HCT116 (cell line): ENCODE measurements at regions not wholly inside any gene's neighbourhood (a gene's known extent, or its start where the extent isn't known, plus 50 kb on each side); places are given as distances from the start of the nearest gene placed in this dataset.

Experiments used
- ATF3 ChIP-seq: IDR thresholded peaks from 2 replicates; pipeline ENCODE4 v1.6.1; 2012
- CTCF ChIP-seq, 3 experiments: fragments of 200-600 bp in 1 of 3; sonication (generic) in 1 of 3; IDR thresholded peaks in 2 of 3; conservative IDR thresholded peaks in 1 of 3; 2 replicates each; pipeline ENCODE4 v1.5.1; 2012 to 2017; ENCODE audit warnings: low read depth in 2 of 3, low read length in 2 of 3, antibody characterized with exemption in 1 of 3, borderline replicate concordance in 1 of 3, control low read depth in 1 of 3, mild to moderate bottlenecking in 1 of 3, mixed read lengths in 1 of 3, mixed run types in 1 of 3, moderate library complexity in 1 of 3; ENCODE audit not compliant: insufficient read depth in 1 of 3
- ELF1 ChIP-seq: IDR thresholded peaks from 2 replicates; pipeline ENCODE4 v1.6.1; 2012; ENCODE audit warnings: low read depth, borderline replicate concordance
- EZH2 ChIP-seq: fragments of 200-600 bp; sonication (generic); IDR thresholded peaks from 2 replicates; pipeline ENCODE4 v1.6.1; 2017; ENCODE audit warnings: antibody characterized with exemption, mixed run types
- FOSL1 ChIP-seq: IDR thresholded peaks from 2 replicates; pipeline ENCODE4 v1.6.1; 2012; ENCODE audit warnings: low read depth
- JUND ChIP-seq: IDR thresholded peaks from 2 replicates; pipeline ENCODE4 v1.6.1; 2012
- MAX ChIP-seq: IDR thresholded peaks from 2 replicates; pipeline ENCODE4 v1.6.1; 2012
- POLR2AphosphoS5 ChIP-seq: IDR thresholded peaks from 2 replicates; pipeline ENCODE4 v1.6.1; 2011; ENCODE audit warnings: mild to moderate bottlenecking, low read depth, low read length, moderate library complexity
- REST ChIP-seq: IDR thresholded peaks from 2 replicates; pipeline ENCODE4 v1.6.1; 2012; ENCODE audit warnings: low read depth
- ZBTB33 ChIP-seq: IDR thresholded peaks from 2 replicates; pipeline ENCODE4 v1.6.1; 2011; ENCODE audit warnings: mild to moderate bottlenecking, low read length, moderate library complexity; ENCODE audit not compliant: insufficient replicate concordance; ENCODE audit errors: extremely low read depth

GRCh38 chr19:20333508-20333907, 166.5 kb downstream of the ZNF486 start:
- TF ChIP-seq ELF1 (no peak), CTCF (IDR thresholded peaks at IDR 0.05 in 2 of 3, conservative IDR thresholded peaks at IDR 0.05 in 1 of 3; ENCODE audit: borderline replicate concordance in 1 of 3, insufficient read depth in 1 of 3, low read depth in 2 of 3, low read length in 2 of 3) (no peak), EZH2 (no peak), MAX (no peak), POLR2AphosphoS5 (no peak), ATF3 (no peak), JUND (no peak), ZBTB33 (no peak), REST (no peak), FOSL1 (no peak)
